ENCODE measurements at regions not wholly inside any gene's neighbourhood (a gene's known extent, or its start where the extent isn't known, plus 50 kb on each side); places are given as distances from the start of the nearest gene placed in this dataset.

DNA sequence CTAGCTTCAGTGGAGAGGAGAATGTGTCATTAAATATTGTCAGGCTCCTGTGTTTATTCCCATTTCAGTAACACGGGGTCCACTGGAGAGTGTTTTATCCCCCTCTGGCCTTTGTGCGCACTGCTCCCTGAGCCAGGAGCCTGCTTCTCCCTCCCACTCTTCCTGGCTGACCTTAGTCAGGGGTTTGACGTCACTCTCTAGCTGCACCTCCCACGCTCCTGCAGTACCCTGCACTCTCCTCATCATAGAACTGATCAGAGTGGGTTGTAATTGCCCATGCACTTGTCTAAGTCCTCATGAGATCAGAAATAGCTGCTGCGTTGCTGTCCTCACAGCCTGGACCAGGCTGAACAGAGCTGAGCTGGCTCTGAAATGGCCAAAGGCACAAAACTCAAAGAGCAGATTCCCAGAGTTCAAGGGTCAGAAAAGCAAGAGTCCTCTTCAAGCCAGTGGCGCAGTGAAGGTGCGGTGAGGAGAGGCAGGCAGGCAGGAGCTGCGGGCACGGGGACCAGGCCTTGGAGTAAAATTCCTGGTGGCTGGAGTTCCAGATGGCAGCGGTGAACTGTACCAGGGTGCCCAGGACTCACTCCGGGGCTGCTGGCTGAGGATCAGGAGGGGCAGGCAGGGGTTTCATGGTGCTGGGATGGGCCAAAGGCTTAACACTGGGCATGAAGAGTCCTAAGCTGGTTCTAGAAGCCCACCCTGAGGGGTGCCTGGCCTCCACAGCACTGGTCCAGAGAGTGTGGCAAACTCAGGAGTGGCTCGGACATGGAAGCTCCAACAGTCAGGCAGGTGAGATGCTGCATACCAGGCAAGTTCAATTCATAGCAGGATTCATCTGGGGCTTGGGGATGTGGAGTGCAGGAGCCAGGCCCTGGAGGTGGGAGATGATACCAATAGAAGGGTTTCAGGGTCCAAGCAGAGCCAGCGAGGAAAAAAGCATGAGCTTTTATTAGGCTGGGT, 170.9 kb downstream of the SCP2D1 start:
- peak in 1 of 2 donors; percentile 35 for ATAC-seq
- intact Hi-C loops (cut with DNase I): no loop called here

DNA sequence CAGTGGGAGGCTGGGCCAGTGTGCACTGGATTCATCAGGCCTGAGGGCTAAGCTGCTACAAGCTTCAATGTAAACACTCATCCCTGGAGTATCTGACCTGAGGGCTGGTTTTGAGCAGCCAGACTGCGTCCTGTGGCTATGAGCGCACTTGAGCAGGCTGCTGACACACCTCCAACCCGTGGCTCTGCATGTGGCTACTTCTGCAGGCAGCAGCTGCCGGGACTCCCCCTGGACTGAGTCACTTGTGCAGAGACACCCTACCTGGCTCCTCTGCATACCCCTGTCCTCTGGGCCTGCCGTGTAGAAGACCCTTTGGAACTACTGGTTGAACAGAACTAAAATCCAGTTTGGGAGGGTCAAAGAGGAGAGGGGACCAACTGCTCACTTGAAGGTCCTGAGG, 172.0 kb downstream of the SCP2D1 start:
- H3K9me3 ChIP-seq: no peaks in the 10 kb centered on the region
- H3K27ac ChIP-seq: no peak overlapping the region
- H3K36me3 ChIP-seq: no peaks in the 10 kb centered on the region
- no peaks in the 10 kb centered on the region for H3K4me1 ChIP-seq
- intact Hi-C loops (cut with DNase I): no loop called here
- TF ChIP-seq, protein P1, sequence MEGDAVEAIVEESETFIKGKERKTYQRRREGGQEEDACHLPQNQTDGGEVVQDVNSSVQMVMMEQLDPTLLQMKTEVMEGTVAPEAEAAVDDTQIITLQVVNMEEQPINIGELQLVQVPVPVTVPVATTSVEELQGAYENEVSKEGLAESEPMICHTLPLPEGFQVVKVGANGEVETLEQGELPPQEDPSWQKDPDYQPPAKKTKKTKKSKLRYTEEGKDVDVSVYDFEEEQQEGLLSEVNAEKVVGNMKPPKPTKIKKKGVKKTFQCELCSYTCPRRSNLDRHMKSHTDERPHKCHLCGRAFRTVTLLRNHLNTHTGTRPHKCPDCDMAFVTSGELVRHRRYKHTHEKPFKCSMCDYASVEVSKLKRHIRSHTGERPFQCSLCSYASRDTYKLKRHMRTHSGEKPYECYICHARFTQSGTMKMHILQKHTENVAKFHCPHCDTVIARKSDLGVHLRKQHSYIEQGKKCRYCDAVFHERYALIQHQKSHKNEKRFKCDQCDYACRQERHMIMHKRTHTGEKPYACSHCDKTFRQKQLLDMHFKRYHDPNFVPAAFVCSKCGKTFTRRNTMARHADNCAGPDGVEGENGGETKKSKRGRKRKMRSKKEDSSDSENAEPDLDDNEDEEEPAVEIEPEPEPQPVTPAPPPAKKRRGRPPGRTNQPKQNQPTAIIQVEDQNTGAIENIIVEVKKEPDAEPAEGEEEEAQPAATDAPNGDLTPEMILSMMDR (IDR thresholded peaks at IDR 0.05): no peak
- no peak for DNase-seq
- ATAC-seq: no peak
- no peak overlapping the region for H3K4me3 ChIP-seq
- H3K27me3 ChIP-seq (ENCODE audit: low read depth): no peaks in the 10 kb centered on the region

More for the DNA sequence above, 170.9 kb downstream of the SCP2D1 start:
- TF ChIP-seq, protein P1 (IDR thresholded peaks at IDR 0.05): no peak
- H3K4me1 ChIP-seq: no peaks in the 10 kb centered on the region
- H3K27me3 ChIP-seq (ENCODE audit: low read depth): no peaks in the 10 kb centered on the region
- DNase-seq: no peak
- H3K9me3 ChIP-seq: no peaks in the 10 kb centered on the region
- no peaks in the 10 kb centered on the region for H3K36me3 ChIP-seq
- no peak overlapping the region for H3K4me3 ChIP-seq
- no peak overlapping the region for H3K27ac ChIP-seq

DNA sequence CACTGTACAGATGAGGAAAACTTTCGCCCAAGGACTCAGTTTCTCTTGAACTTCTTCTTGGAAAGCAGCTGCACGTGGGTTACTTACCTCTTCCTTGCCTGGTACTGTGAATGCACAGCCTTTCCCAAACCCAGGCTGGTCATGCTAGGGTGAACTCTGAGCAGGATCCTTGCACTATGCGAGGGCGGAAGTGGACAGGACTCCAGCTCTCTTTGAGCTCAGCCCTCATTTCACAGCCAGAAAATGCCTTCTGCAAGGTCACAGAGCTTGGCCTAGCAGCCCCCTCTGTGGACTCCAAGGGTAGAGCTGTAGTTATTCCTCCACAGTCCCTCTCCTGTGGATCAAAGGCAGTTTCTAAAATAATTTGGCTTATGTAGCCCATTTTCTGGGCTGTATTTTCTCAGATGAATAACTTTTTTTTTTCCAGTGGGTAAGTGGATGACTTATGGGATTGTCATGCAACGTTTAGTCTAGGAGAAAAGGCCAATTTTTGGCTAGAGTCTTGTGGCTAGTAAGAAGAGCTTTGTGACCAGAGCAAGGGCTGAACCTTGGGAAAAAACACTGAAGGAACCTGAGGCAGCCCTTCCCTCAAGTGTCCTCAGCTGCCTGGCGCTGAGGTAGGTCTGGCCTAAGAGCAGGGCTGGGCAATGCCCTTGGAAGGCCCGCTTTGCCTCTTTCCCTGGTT, 172.7 kb downstream of the SCP2D1 start:
- H3K36me3 ChIP-seq: no peaks in the 10 kb centered on the region
- ATAC-seq (no peak), DNase-seq (no peak)
- H3K9me3 ChIP-seq: no peaks in the 10 kb centered on the region
- peak overlapping the region; percentile 28 for H3K27ac ChIP-seq
- no peaks in the 10 kb centered on the region for H3K27me3 ChIP-seq (ENCODE audit: low read depth)
- H3K4me1 ChIP-seq: no peaks in the 10 kb centered on the region
- H3K4me3 ChIP-seq: no peak overlapping the region
- TF ChIP-seq, protein P1 (IDR thresholded peaks at IDR 0.05): no peak
- intact Hi-C loops (cut with DNase I): no loop called here

DNA sequence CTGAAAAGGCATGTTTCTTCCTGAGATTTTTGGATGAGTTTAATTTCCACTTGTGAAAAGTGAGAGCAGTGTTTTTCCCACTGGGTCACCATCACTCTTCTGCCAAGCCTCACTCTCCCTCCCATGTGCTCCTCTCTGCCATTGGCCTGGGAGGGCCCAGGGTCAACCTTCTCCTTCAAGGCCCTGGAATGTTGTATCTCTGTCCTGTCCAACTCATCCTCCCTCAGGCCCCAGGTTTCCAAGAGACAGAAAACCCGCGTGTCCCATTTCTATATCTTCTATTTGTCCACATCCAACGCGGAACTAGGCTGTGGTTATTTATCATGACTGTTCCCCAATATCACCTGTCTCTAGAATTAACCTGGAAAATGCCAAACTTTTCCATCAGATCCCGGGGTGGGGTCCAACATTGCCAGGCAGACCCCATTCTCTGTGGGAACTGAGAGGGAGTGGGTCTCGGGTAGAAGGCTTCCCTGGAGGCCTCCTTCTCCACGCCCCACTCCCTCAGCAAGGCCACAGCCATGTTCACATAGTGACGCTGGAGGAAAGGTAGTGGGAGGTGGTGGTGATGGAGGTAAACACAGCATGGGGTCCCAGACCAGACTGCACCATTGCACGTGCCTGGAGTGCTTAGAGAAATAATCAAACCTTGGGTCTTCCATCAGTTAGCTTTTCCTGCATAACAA, 173.5 kb downstream of the SCP2D1 start:
- DNase-seq: no peak

More for the DNA sequence above, 173.5 kb downstream of the SCP2D1 start:
- Histone ChIP-seq H3K27me3 (ENCODE audit: low read depth) (no peaks in the 10 kb centered on the region), H3K36me3 (no peaks in the 10 kb centered on the region), H3K4me3 (no peak overlapping the region), H3K9me3 (no peaks in the 10 kb centered on the region), H3K4me1 (no peaks in the 10 kb centered on the region), H3K27ac (peak overlapping the region; percentile 28)
- intact Hi-C loops (cut with DNase I): no loop called here
- TF ChIP-seq, protein P1 (IDR thresholded peaks at IDR 0.05): no peak
- no peak for ATAC-seq
